ENCODE measurements at regions not wholly inside any gene's neighbourhood (a gene's known extent, or its start where the extent isn't known, plus 50 kb on each side); places are given as distances from the start of the nearest gene placed in this dataset.

- Histone ChIP-seq H3K4me3 (ENCODE audit: low read length) (no peak overlapping the region), H3K9me3 (ENCODE audit: low read depth, low read length) (no peaks in the 10 kb centered on the region), H3K27me3 (ENCODE audit: insufficient read depth, low read length) (no peaks in the 10 kb centered on the region), H3K4me1 (ENCODE audit: insufficient read depth, low read length) (no peaks in the 10 kb centered on the region)
These were observed 66.0 kb upstream of the PREP start for GRCh38 chr6:105468850-105469249.

- Histone ChIP-seq H3K27me3 (ENCODE audit: insufficient read depth, low read length) (no peaks in the 10 kb centered on the region), H3K4me3 (ENCODE audit: low read length) (no peak overlapping the region), H3K4me1 (ENCODE audit: insufficient read depth, low read length) (no peaks in the 10 kb centered on the region), H3K9me3 (ENCODE audit: low read depth, low read length) (no peaks in the 10 kb centered on the region)
These were observed 58.0 kb upstream of the PREP start for GRCh38 chr6:105460860-105461259.

DNA sequence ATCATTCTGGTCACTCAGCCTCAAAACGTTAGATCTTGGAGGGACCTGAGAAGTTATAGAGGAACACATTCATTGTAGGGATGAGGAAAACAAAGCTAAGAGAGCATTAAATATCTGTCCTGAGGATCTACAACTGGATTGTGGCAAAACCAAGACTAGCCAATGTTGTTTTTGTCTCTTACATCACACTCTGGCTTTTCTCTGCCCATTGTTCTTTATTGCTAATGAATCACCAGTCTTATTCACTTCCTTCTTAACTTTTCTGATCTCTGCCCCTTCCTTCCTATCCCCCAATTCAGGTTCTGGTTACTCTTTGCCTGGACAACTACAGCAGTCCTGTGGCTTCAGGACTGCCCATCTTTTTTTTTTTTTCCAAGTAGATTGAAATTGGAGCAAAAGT, 57.0 kb upstream of the PREP start:
- Histone ChIP-seq H3K4me1 (ENCODE audit: insufficient read depth, low read length) (no peaks in the 10 kb centered on the region), H3K4me3 (ENCODE audit: low read length) (no peak overlapping the region), H3K9me3 (ENCODE audit: low read depth, low read length) (no peaks in the 10 kb centered on the region), H3K27me3 (ENCODE audit: insufficient read depth, low read length) (no peaks in the 10 kb centered on the region)

- Histone ChIP-seq H3K4me3 (ENCODE audit: low read length) (no peak overlapping the region), H3K4me1 (ENCODE audit: insufficient read depth, low read length) (no peaks in the 10 kb centered on the region), H3K9me3 (ENCODE audit: low read depth, low read length) (no peaks in the 10 kb centered on the region), H3K27me3 (ENCODE audit: insufficient read depth, low read length) (no peaks in the 10 kb centered on the region)
These were observed 56.2 kb upstream of the PREP start for GRCh38 chr6:105459049-105459448.

- Histone ChIP-seq H3K4me3 (ENCODE audit: low read length) (no peak overlapping the region), H3K9me3 (ENCODE audit: low read depth, low read length) (no peaks in the 10 kb centered on the region), H3K27me3 (ENCODE audit: insufficient read depth, low read length) (no peaks in the 10 kb centered on the region), H3K4me1 (ENCODE audit: insufficient read depth, low read length) (no peaks in the 10 kb centered on the region)
These were observed 55.7 kb upstream of the PREP start for GRCh38 chr6:105458551-105458950.

DNA sequence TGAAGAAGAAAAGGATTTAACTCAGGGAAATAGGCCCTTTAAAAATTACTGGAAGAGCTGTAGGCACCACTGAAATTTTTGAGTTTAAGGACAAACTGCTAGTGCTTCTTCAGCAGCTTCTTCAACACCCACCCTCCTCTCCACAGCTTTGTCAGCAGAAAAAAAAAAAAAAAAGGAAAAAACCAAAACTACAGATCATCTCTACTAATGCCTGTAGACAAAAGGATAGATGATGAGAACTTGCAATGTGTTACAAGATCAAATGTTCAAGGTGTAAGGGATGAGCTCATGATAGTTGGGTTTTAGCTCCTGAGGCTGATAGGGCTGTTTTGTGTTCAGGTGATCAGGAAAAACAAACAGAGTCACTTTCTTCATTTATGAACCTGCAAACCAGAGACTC, 55.2 kb upstream of the PREP start:
- H3K4me3 ChIP-seq (ENCODE audit: low read length) = no peak overlapping the region
- H3K4me1 ChIP-seq (ENCODE audit: insufficient read depth, low read length) = peaks cover 4% of the 10 kb centered on the region
- no peaks in the 10 kb centered on the region for H3K27me3 ChIP-seq (ENCODE audit: insufficient read depth, low read length)
- H3K9me3 ChIP-seq (ENCODE audit: low read depth, low read length) = no peaks in the 10 kb centered on the region

GRCh38 chr6:105453968-105454367, 51.1 kb upstream of the PREP start:
- Histone ChIP-seq H3K9me3 (ENCODE audit: low read depth, low read length) (no peaks in the 10 kb centered on the region), H3K4me3 (ENCODE audit: low read length) (no peak overlapping the region), H3K4me1 (ENCODE audit: insufficient read depth, low read length) (peaks cover 13% of the 10 kb centered on the region), H3K27me3 (ENCODE audit: insufficient read depth, low read length) (no peaks in the 10 kb centered on the region)

DNA sequence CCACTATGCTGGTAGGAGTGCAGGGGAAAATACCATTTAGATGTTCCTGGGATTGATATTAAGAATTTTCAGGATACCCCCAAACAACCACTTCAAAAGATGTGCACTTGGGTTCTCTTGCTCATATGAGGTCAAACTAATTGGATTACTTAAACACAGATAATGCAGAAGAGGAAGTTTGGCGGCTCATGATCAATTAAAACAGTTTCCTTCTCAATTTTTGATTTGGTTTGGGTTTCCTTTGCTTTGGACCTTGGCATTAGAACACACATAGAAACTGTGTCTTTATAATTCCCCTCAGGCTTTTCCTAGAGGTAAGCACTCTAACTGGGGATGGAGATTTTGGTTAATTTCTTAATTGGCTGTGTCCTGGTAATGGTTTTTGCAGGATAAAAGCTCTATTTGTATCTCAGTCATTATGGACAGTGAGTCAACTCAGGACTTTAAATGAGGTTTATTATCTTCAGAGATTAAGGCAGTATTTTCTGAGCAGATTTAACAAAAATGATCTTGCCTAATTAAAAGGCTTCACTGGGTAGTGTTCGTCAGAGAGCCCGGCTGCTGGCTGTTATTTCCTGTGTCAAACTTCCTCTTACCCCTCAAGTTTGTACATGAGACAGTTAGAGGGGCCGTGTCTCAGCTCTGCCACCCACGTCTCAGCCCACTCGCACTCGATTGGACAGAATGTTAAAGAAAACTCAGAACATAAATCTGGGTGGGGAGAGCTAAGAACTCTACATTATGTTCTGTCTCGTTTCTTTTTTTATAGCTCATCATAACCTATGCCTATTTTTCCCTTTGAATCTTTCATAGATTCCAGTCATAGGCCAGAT, 50.3 kb upstream of the PREP start:
- Histone ChIP-seq H3K9me3 (ENCODE audit: low read depth, low read length) (no peaks in the 10 kb centered on the region), H3K27me3 (ENCODE audit: insufficient read depth, low read length) (no peaks in the 10 kb centered on the region), H3K4me1 (ENCODE audit: insufficient read depth, low read length) (peaks cover 13% of the 10 kb centered on the region), H3K4me3 (ENCODE audit: low read length) (no peak overlapping the region)

All from mononuclear cell (primary cell).